HepG2 (cell line): ENCODE measurements at regions not wholly inside any gene's neighbourhood (a gene's known extent, or its start where the extent isn't known, plus 50 kb on each side); places are given as distances from the start of the nearest gene placed in this dataset.
A peak's percentile ranks its signal among the peaks of the same experiment; 100 is the strongest.

Experiments
- ATAC-seq: fragments of 200-7000 bp; cut with Tn5 transposase; 3 replicates; pipeline ENCODE4 v1.9.1; 2020; ENCODE audit warnings: mild to moderate bottlenecking, moderate library complexity
- BruUV-seq: library from RNA; stranded (reverse); fragments of 400-500 nt; replicated peaks from 2 replicates; lab custom pipeline; 2021; lab: Mats Ljungman, UMichigan
- CTCF ChIA-PET: fragments of 300-600 bp; formaldehyde crosslinking; extraction: SDS; loops from one replicate; lab custom pipeline; 2021; ENCODE audit warnings: low total read pairs, inconsistent platforms, low intra/inter-chr PET ratio; lab: Yijun Ruan, JAX
- POLR2A ChIA-PET: fragments of 350-600 bp; sonication (Branson Sonifier 250); formaldehyde crosslinking; loops from one replicate; lab custom pipeline; 2020; ENCODE audit warnings: antibody characterized with exemption, inconsistent platforms; lab: Yijun Ruan, JAX
- DNase-seq: peaks from one replicate; pipeline ENCODE4 v3.0.0-alpha.2; 2015; ENCODE audit warnings: low spot score
- FAIRE-seq: peaks from 3 replicates; lab custom pipeline; 2011; peaks lifted over from hg19 to GRCh38; lab: Jason Lieb, UNC
- H2AFZ ChIP-seq: one replicate; pipeline ENCODE4 v1.6.1; 2011; ENCODE audit warnings: low read length, inconsistent platforms
- H3K27ac ChIP-seq: fragments of 300-600 bp; 3 replicates; pipeline ENCODE4 v1.8.0; 2011; ENCODE audit warnings: mixed run types, mild to moderate bottlenecking, mixed read lengths, low read length, inconsistent platforms; ENCODE audit not compliant: insufficient read depth; ENCODE audit errors: extremely low read length
- H3K27me3 ChIP-seq, 2 experiments: fragments of 200-600 bp in 1 of 2; 2 replicates in 1 of 2; 3 replicates in 1 of 2; pipeline versions ENCODE4 v1.6.0 to v1.8.0; 2011; ENCODE audit warnings: low read length in 2 of 2, mild to moderate bottlenecking in 2 of 2, moderate library complexity in 2 of 2, inconsistent platforms in 1 of 2; ENCODE audit not compliant: insufficient read depth in 2 of 2, control insufficient read depth in 1 of 2
- H3K36me3 ChIP-seq, 2 experiments: fragments of 200-600 bp in 1 of 2; replicated peaks in 1 of 2; 2 replicates in 1 of 2; 3 replicates in 1 of 2; pipeline versions ENCODE4 v1.5.1 to v1.8.0; 2011; ENCODE audit warnings: low read length in 2 of 2, inconsistent platforms in 1 of 2; ENCODE audit not compliant: insufficient read depth in 2 of 2, control insufficient read depth in 1 of 2
- H3K4me1 ChIP-seq: 2 replicates; pipeline ENCODE4 v1.5.1; 2012; ENCODE audit warnings: low read length, inconsistent platforms; ENCODE audit not compliant: insufficient read depth
- H3K4me2 ChIP-seq: 2 replicates; pipeline ENCODE4 v1.6.0; 2011; ENCODE audit warnings: low read depth, low read length, inconsistent platforms
- H3K4me3 ChIP-seq, 3 experiments: fragments of 200-600 bp in 1 of 3; sonication (generic), shearing (Covaris generic) in 1 of 3; replicated peaks in 1 of 3; 2 replicates each; pipeline ENCODE4 v1.5.1; 2011 to 2016; ENCODE audit warnings: low read length in 3 of 3, inconsistent platforms in 2 of 3, low read depth in 2 of 3, mild to moderate bottlenecking in 2 of 3, control low read depth in 1 of 3, mixed read lengths in 1 of 3; ENCODE audit not compliant: insufficient read depth in 1 of 3
- H3K79me2 ChIP-seq: one replicate; pipeline ENCODE4 v1.6.1; 2011; ENCODE audit warnings: low read length, inconsistent platforms; ENCODE audit not compliant: insufficient read depth
- H3K9ac ChIP-seq: 2 replicates; pipeline ENCODE4 v1.6.0; 2011; ENCODE audit warnings: mild to moderate bottlenecking, low read depth, low read length, inconsistent platforms; ENCODE audit not compliant: insufficient read depth
- H3K9me3 ChIP-seq: 2 replicates; pipeline ENCODE4 v1.5.1; 2012; ENCODE audit warnings: mild to moderate bottlenecking, low read length
- H4K20me1 ChIP-seq: 2 replicates; pipeline ENCODE4 v1.6.0; 2011; ENCODE audit warnings: inconsistent platforms, mild to moderate bottlenecking, low read length, moderate library complexity; ENCODE audit not compliant: insufficient read depth
- HNRNPK ChIP-seq: fragments of 200-400 bp; formaldehyde crosslinking; IDR thresholded peaks from 2 replicates; pipeline ENCODE4 v1.6.1; 2018; ENCODE audit warnings: low read length, low read depth, moderate library complexity, mild to moderate bottlenecking; ENCODE audit not compliant: poor library complexity, severe bottlenecking
- MIXL1 ChIP-seq: IDR thresholded peaks from 2 replicates; pipeline ENCODE4 v1.6.1; 2016
- MTA3 ChIP-seq: sonication (generic); formaldehyde crosslinking; IDR thresholded peaks from 2 replicates; pipeline ENCODE4 v1.4.0; 2020; ENCODE audit warnings: missing genetic modification reagents
- PCBP2 ChIP-seq: fragments of 200-400 bp; formaldehyde crosslinking; optimal IDR thresholded peaks from 2 replicates; pipeline ENCODE3; 2018; ENCODE audit warnings: low read length, low read depth; ENCODE audit not compliant: poor library complexity, severe bottlenecking
- ZBTB20 ChIP-seq: sonication (generic); formaldehyde crosslinking; IDR thresholded peaks from 2 replicates; pipeline ENCODE4 v1.8.1; 2023; ENCODE audit warnings: missing genetic modification reagents, low read depth, mild to moderate bottlenecking, borderline replicate concordance
- WGBS: methylation state at CpG from one replicate; pipeline ENCODE4 v1.1.6; 2017; ENCODE audit warnings: low lambda C conversion rate; 5-methylcytosine and 5-hydroxymethylcytosine counted together
- in situ Hi-C: cut with HindIII; loops from 2 replicates; pipeline ENCODE4 v1.10.0; 2017; ENCODE audit warnings: low pct_unique_long_range_greater_than_20kb; ENCODE audit not compliant: extremely low pct_ligation_motif_present
- intact Hi-C: fragments of 100-400 bp; cut with micrococcal nuclease; formaldehyde crosslinking; loops from one replicate; pipeline ENCODE4 v1.10.0; 2022; ENCODE audit not compliant: unreplicated experiment
- TF ChIP-seq, protein P1 (sequence below): sonication (generic); formaldehyde crosslinking; IDR thresholded peaks from 2 replicates; pipeline ENCODE4 v1.5.0; 2020; ENCODE audit warnings: mild to moderate bottlenecking, missing genetic modification reagents, borderline replicate concordance

GRCh38 chr7:46802479-46802878 is 779.4 kb downstream of the TNS3 start (continued):
- TF ChIP-seq, protein P1, sequence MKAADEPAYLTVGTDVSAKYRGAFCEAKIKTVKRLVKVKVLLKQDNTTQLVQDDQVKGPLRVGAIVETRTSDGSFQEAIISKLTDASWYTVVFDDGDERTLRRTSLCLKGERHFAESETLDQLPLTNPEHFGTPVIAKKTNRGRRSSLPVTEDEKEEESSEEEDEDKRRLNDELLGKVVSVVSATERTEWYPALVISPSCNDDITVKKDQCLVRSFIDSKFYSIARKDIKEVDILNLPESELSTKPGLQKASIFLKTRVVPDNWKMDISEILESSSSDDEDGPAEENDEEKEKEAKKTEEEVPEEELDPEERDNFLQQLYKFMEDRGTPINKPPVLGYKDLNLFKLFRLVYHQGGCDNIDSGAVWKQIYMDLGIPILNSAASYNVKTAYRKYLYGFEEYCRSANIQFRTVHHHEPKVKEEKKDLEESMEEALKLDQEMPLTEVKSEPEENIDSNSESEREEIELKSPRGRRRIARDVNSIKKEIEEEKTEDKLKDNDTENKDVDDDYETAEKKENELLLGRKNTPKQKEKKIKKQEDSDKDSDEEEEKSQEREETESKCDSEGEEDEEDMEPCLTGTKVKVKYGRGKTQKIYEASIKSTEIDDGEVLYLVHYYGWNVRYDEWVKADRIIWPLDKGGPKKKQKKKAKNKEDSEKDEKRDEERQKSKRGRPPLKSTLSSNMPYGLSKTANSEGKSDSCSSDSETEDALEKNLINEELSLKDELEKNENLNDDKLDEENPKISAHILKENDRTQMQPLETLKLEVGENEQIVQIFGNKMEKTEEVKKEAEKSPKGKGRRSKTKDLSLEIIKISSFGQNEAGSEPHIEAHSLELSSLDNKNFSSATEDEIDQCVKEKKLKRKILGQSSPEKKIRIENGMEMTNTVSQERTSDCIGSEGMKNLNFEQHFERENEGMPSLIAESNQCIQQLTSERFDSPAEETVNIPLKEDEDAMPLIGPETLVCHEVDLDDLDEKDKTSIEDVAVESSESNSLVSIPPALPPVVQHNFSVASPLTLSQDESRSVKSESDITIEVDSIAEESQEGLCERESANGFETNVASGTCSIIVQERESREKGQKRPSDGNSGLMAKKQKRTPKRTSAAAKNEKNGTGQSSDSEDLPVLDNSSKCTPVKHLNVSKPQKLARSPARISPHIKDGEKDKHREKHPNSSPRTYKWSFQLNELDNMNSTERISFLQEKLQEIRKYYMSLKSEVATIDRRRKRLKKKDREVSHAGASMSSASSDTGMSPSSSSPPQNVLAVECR (CRISPR knock-in tag) = no peak
- no peak for TF ChIP-seq ZBTB20
- TF ChIP-seq MTA3 = no peak
- TF ChIP-seq, all 625 proteins: peak for 0

GRCh38 chr7:46791188-46791587 is 790.7 kb downstream of the TNS3 start:
- POLR2A ChIA-PET = no interaction called here
- H3K9me3 ChIP-seq = no peaks in the 10 kb centered on the region
- H3K9ac ChIP-seq = no peak overlapping the region
- 3% methylated on average over 1 of the region's 1 CpG for WGBS
- CTCF ChIA-PET = no interaction called here
- BruUV-seq = no TSS peak
- ATAC-seq = no peak
- no peaks in the 10 kb centered on the region for H3K27me3 ChIP-seq
- intact Hi-C loops = no loop called here
- H3K4me1 ChIP-seq = no peaks in the 10 kb centered on the region
- no peak overlapping the region for H3K4me3 ChIP-seq
- FAIRE-seq = no peak
- no peak overlapping the region for H2AFZ ChIP-seq
- no peaks in the 10 kb centered on the region for H3K79me2 ChIP-seq
- H4K20me1 ChIP-seq = no peaks in the 10 kb centered on the region
- no peak overlapping the region for H3K4me2 ChIP-seq
- no peaks in the 10 kb centered on the region for H3K36me3 ChIP-seq
- in situ Hi-C loops = no loop called here
- no peak for DNase-seq
- TF ChIP-seq MIXL1 (CRISPR knock-in tag) = no peak
- TF ChIP-seq HNRNPK = peak; percentile 69
- TF ChIP-seq PCBP2 = peak; percentile 47
- H3K27ac ChIP-seq = no peak overlapping the region
